ENCODE measurements at regions not wholly inside any gene's neighbourhood (a gene's known extent, or its start where the extent isn't known, plus 50 kb on each side); places are given as distances from the start of the nearest gene placed in this dataset.

DNA sequence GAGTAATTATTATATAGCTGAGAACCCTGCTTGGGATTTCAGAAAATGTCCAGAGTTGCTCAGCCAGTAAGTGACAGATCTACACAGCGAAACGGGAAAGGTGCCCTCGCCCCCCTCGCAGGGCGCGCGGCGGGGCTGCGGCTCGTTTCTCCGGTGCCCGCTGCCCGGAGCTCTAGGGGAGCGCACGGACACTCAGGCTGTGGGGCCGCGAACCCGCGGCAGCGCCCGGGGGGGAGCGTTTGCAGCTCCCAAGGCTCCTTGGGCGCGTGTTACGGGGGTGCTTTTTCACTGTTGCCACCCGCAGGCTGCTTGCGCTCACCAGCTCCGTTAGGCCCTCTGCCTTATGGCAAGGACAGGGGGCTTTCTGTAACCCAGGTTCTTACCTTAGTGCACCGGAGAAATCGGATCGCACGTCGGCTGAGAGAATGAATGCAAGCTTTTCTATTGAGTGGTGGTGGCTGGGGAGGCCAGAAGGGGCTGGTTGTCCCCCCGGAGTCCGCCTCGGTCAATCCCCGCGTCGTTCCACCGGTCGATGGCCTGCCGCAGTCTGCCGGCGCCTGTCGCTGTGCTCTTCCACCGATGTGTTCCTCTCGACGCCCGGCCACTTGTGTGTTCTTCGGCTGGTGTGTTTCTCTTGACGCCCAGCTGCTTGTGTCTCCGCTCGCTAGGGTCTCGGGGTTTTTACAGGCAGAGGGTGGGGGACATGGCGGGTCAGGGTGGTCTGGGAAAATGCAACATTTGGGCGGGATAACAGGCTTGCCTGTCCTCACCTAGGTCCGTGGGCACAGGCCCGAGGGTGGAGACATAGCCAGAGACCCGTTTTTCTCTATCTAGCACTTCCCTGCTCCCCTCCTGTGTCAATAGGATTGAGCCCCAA is 758.8 kb upstream of the DDX18 start:
- BruUV-seq (replicated peaks): no TSS peak
- POLR2A ChIA-PET: no interaction called here
- no peaks in the 10 kb centered on the region for H3K4me1 ChIP-seq (ENCODE audit: control insufficient read depth, extremely low read depth, insufficient read depth, low read length)
- TF ChIP-seq, protein P1, sequence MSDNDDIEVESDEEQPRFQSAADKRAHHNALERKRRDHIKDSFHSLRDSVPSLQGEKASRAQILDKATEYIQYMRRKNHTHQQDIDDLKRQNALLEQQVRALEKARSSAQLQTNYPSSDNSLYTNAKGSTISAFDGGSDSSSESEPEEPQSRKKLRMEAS (IDR thresholded peaks at IDR 0.05; ENCODE audit: insufficient read depth, insufficient read length): no peak
- no peak for TF ChIP-seq FOS (IDR thresholded peaks at IDR 0.05; ENCODE audit: borderline replicate concordance, insufficient read depth, low read length)
- no peak for TF ChIP-seq JUN (IDR thresholded peaks at IDR 0.05; ENCODE audit: borderline replicate concordance, insufficient read depth, insufficient read length, low read depth)
- no peak for TF ChIP-seq EZH2 (IDR thresholded peaks at IDR 0.05; ENCODE audit: borderline replicate concordance, low read depth, low read length, severe bottlenecking)
- TF ChIP-seq, protein P2, sequence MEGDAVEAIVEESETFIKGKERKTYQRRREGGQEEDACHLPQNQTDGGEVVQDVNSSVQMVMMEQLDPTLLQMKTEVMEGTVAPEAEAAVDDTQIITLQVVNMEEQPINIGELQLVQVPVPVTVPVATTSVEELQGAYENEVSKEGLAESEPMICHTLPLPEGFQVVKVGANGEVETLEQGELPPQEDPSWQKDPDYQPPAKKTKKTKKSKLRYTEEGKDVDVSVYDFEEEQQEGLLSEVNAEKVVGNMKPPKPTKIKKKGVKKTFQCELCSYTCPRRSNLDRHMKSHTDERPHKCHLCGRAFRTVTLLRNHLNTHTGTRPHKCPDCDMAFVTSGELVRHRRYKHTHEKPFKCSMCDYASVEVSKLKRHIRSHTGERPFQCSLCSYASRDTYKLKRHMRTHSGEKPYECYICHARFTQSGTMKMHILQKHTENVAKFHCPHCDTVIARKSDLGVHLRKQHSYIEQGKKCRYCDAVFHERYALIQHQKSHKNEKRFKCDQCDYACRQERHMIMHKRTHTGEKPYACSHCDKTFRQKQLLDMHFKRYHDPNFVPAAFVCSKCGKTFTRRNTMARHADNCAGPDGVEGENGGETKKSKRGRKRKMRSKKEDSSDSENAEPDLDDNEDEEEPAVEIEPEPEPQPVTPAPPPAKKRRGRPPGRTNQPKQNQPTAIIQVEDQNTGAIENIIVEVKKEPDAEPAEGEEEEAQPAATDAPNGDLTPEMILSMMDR (IDR thresholded peaks at IDR 0.05; ENCODE audit: extremely low read depth in 1 of 2, insufficient read depth in 1 of 2, low read depth in 1 of 2, low read length in 2 of 2): no peak
- TF ChIP-seq GATA2 (IDR thresholded peaks at IDR 0.05; ENCODE audit: insufficient read depth, insufficient read length, low read depth, low read length): no peak
- no peak for TF ChIP-seq POLR2AphosphoS5 (IDR thresholded peaks at IDR 0.05; ENCODE audit: insufficient read depth, low read depth, low read length)
- no peak for TF ChIP-seq POLR2A (IDR thresholded peaks at IDR 0.05; ENCODE audit: low read depth, low read length)
- no peak for TF ChIP-seq MYC (IDR thresholded peaks at IDR 0.05; ENCODE audit: low read depth, low read length)
- no peaks in the 10 kb centered on the region for H4K20me1 ChIP-seq (replicated peaks; ENCODE audit: control insufficient read depth, extremely low read depth, insufficient read depth, low read length)
- no peak overlapping the region for H3K9ac ChIP-seq (replicated peaks; ENCODE audit: extremely low read depth, insufficient read depth, low read length)
- no peaks in the 10 kb centered on the region for H3K27me3 ChIP-seq (ENCODE audit: control insufficient read depth in 2 of 2, insufficient read depth in 2 of 2, low read length in 2 of 2)
- DNase-seq (ENCODE audit: low read depth, low spot score): no peak
- no peak overlapping the region for H2AFZ ChIP-seq (ENCODE audit: low read depth, low read length)
- no peak overlapping the region for H3K4me3 ChIP-seq (replicated peaks in 1 of 3; ENCODE audit: insufficient read depth in 1 of 3, low read depth in 1 of 3, low read length in 3 of 3)
- no peak overlapping the region for H3K27ac ChIP-seq (ENCODE audit: insufficient read depth, low read depth, low read length)
- no peaks in the 10 kb centered on the region for H3K36me3 ChIP-seq (ENCODE audit: control insufficient read depth in 2 of 2, extremely low read depth in 1 of 2, insufficient read depth in 2 of 2, low read length in 2 of 2)
- dilution Hi-C loops (cut with MboI; ENCODE audit: extremely low pct_ligation_motif_present, low sequenced_read_pairs): no loop called here
- H3K9me1 ChIP-seq (replicated peaks; ENCODE audit: control insufficient read depth, extremely low read depth, insufficient read depth, low read length): no peaks in the 10 kb centered on the region
- no peaks in the 10 kb centered on the region for H3K79me2 ChIP-seq (ENCODE audit: control insufficient read depth, insufficient read depth, low read length)
- intact Hi-C loops (cut with micrococcal nuclease): no loop called here
- H3K9me3 ChIP-seq (replicated peaks; ENCODE audit: control insufficient read depth, insufficient read depth, low read length): peaks cover 4% of the 10 kb centered on the region
- CTCF ChIA-PET: no interaction called here
- no peak overlapping the region for H3K4me2 ChIP-seq (ENCODE audit: insufficient read depth, low read length)
- FAIRE-seq: no peak
